Right lobe of liver (tissue), 4 donors: ENCODE measurements at regions not wholly inside any gene's neighbourhood (a gene's known extent, or its start where the extent isn't known, plus 50 kb on each side); places are given as distances from the start of the nearest gene placed in this dataset.

ENCODE experiments used
- POLR2A ChIP-seq: fragments of 450-650 bp; IDR thresholded peaks from one replicate; pipeline ENCODE4 v1.6.1; 2017; ENCODE audit warnings: antibody characterized with exemption, mild to moderate bottlenecking
- TF ChIP-seq, protein P1 (sequence below), 4 donors: fragments of 200-600 bp in 3 of 4; fragments of 450-650 bp in 1 of 4; IDR thresholded peaks; one replicate each; pipeline versions ENCODE4 v1.5.1 to v1.8.0; 2016 to 2022; ENCODE audit warnings: antibody characterized with exemption in 4 of 4, mild to moderate bottlenecking in 2 of 4
- donor health status: DM: no; HTN: no; CAD: no.
- donor health status: DM: no; HTN: no; CAD: no.
- donor health status: DM: no; HTN: yes; CAD: no.

DNA sequence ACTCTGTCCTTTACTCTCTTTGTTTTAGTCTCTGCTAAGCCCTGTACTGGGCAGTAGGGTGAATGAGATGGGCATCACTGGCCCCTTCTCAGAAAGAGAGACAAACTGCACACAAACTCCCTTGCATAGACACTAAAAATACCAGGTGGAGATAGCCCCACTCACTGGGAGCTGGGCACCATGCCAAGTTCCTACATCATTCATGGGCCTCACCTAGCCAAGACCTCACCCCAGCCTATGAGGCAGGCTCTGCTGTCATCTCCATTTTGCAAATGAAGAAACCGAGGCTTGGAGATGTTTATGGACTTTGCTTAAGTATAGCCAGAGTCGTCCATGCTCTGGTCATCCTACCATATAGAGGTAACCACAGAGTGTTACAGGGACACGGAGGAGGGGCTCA is 499.8 kb upstream of the CDH11 start:
- TF ChIP-seq, protein P1, sequence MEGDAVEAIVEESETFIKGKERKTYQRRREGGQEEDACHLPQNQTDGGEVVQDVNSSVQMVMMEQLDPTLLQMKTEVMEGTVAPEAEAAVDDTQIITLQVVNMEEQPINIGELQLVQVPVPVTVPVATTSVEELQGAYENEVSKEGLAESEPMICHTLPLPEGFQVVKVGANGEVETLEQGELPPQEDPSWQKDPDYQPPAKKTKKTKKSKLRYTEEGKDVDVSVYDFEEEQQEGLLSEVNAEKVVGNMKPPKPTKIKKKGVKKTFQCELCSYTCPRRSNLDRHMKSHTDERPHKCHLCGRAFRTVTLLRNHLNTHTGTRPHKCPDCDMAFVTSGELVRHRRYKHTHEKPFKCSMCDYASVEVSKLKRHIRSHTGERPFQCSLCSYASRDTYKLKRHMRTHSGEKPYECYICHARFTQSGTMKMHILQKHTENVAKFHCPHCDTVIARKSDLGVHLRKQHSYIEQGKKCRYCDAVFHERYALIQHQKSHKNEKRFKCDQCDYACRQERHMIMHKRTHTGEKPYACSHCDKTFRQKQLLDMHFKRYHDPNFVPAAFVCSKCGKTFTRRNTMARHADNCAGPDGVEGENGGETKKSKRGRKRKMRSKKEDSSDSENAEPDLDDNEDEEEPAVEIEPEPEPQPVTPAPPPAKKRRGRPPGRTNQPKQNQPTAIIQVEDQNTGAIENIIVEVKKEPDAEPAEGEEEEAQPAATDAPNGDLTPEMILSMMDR (IDR thresholded peaks at IDR 0.05), result no peak
- TF ChIP-seq POLR2A, result no peak
